WTC11 (cell line): ENCODE measurements at regions not wholly inside any gene's neighbourhood (a gene's known extent, or its start where the extent isn't known, plus 50 kb on each side); places are given as distances from the start of the nearest gene placed in this dataset.

Experiments
- ATF2 ChIP-seq: sonication (generic); formaldehyde crosslinking; IDR thresholded peaks from 2 replicates; pipeline ENCODE4 v1.8.1; 2022; ENCODE audit warnings: low read depth, missing genetic modification reagents, borderline replicate concordance
- CBFB ChIP-seq: sonication (generic); formaldehyde crosslinking; IDR thresholded peaks from 2 replicates; pipeline ENCODE4 v1.8.1; 2022; ENCODE audit warnings: mild to moderate bottlenecking, low read depth, missing genetic modification reagents
- E2F1 ChIP-seq: sonication (generic); formaldehyde crosslinking; IDR thresholded peaks from 2 replicates; pipeline ENCODE4 v1.8.0; 2022; ENCODE audit warnings: mild to moderate bottlenecking, missing genetic modification reagents
- EMX1 ChIP-seq: fragments of 250-450 bp; sonication (Bioruptor Pico); IDR thresholded peaks from 2 replicates; pipeline ENCODE4 v1.8.0; 2021; ENCODE audit warnings: mild to moderate bottlenecking
- ETV6 ChIP-seq: sonication (generic); formaldehyde crosslinking; IDR thresholded peaks from 2 replicates; pipeline ENCODE4 v1.8.1; 2022; ENCODE audit warnings: mild to moderate bottlenecking, missing genetic modification reagents
- FOXJ3 ChIP-seq: sonication (generic); formaldehyde crosslinking; IDR thresholded peaks from 2 replicates; pipeline ENCODE4 v1.9.0; 2021; ENCODE audit warnings: missing genetic modification reagents, mild to moderate bottlenecking, borderline replicate concordance
- GABPB1 ChIP-seq: sonication (generic); formaldehyde crosslinking; IDR thresholded peaks from 2 replicates; pipeline ENCODE4 v1.8.1; 2023; ENCODE audit warnings: mild to moderate bottlenecking, missing genetic modification reagents
- GTF2I ChIP-seq: fragments of 250-450 bp; sonication (Bioruptor Pico); conservative IDR thresholded peaks from 2 replicates; pipeline ENCODE4 v1.4.0; 2021; ENCODE audit warnings: mild to moderate bottlenecking
- HMGXB4 ChIP-seq: sonication (generic); formaldehyde crosslinking; IDR thresholded peaks from 2 replicates; pipeline ENCODE4 v1.8.1; 2023; ENCODE audit warnings: mild to moderate bottlenecking, moderate library complexity, missing genetic modification reagents
- KAT7 ChIP-seq: sonication (generic); formaldehyde crosslinking; IDR thresholded peaks from 2 replicates; pipeline ENCODE4 v1.8.1; 2023; ENCODE audit warnings: missing genetic modification reagents, mild to moderate bottlenecking, borderline replicate concordance
- MAX ChIP-seq: sonication (generic); formaldehyde crosslinking; IDR thresholded peaks from 2 replicates; pipeline ENCODE4 v1.8.0; 2022; ENCODE audit warnings: mild to moderate bottlenecking, missing genetic modification reagents
- NFYB ChIP-seq: sonication (generic); formaldehyde crosslinking; conservative IDR thresholded peaks from 2 replicates; pipeline ENCODE4 v1.8.0; 2022; ENCODE audit warnings: low read depth, missing genetic modification reagents
- NR1H2 ChIP-seq: sonication (generic); formaldehyde crosslinking; IDR thresholded peaks from 2 replicates; pipeline ENCODE4 v1.9.0; 2021; ENCODE audit warnings: mild to moderate bottlenecking, moderate library complexity, missing genetic modification reagents
- PRRX2 ChIP-seq: fragments of 250-450 bp; sonication (Bioruptor Pico); IDR thresholded peaks from 2 replicates; pipeline ENCODE4 v1.8.0; 2021; ENCODE audit warnings: mild to moderate bottlenecking
- RELA ChIP-seq: sonication (generic); formaldehyde crosslinking; IDR thresholded peaks from 2 replicates; pipeline ENCODE4 v1.8.1; 2022; ENCODE audit warnings: missing genetic modification reagents, mild to moderate bottlenecking, borderline replicate concordance
- ZNF263 ChIP-seq: sonication (generic); formaldehyde crosslinking; IDR thresholded peaks from 2 replicates; pipeline ENCODE4 v1.8.1; 2022; ENCODE audit warnings: low read depth, mild to moderate bottlenecking, moderate library complexity, missing genetic modification reagents
- TF ChIP-seq, protein P1 (sequence below): fragments of 250-450 bp; sonication (Bioruptor Pico); IDR thresholded peaks from 2 replicates; pipeline ENCODE4 v1.9.0; 2021; ENCODE audit warnings: mild to moderate bottlenecking
- TF ChIP-seq, protein P2 (sequence below): sonication (generic); formaldehyde crosslinking; IDR thresholded peaks from 2 replicates; pipeline ENCODE4 v1.8.0; 2023; ENCODE audit warnings: mild to moderate bottlenecking, missing genetic modification reagents
- TF ChIP-seq, protein P3 (sequence below): sonication (generic); formaldehyde crosslinking; IDR thresholded peaks from 2 replicates; pipeline ENCODE4 v1.8.1; 2023; ENCODE audit warnings: mild to moderate bottlenecking, missing genetic modification reagents, borderline replicate concordance
- TF ChIP-seq, protein P4 (sequence below): sonication (generic); formaldehyde crosslinking; IDR thresholded peaks from 2 replicates; pipeline ENCODE4 v1.8.1; 2023; ENCODE audit warnings: mild to moderate bottlenecking, missing genetic modification reagents
- TF ChIP-seq, protein P5 (sequence below): sonication (generic); formaldehyde crosslinking; conservative IDR thresholded peaks from 2 replicates; pipeline ENCODE4 v1.8.1; 2022; ENCODE audit warnings: mild to moderate bottlenecking, missing genetic modification reagents

GRCh38 chr2:67340133-67341011, 56.8 kb upstream of the ETAA1 start (continued):
- no peak for TF ChIP-seq E2F1 (CRISPR knock-in tag)
- no peak for TF ChIP-seq ATF2
- TF ChIP-seq, protein P1, sequence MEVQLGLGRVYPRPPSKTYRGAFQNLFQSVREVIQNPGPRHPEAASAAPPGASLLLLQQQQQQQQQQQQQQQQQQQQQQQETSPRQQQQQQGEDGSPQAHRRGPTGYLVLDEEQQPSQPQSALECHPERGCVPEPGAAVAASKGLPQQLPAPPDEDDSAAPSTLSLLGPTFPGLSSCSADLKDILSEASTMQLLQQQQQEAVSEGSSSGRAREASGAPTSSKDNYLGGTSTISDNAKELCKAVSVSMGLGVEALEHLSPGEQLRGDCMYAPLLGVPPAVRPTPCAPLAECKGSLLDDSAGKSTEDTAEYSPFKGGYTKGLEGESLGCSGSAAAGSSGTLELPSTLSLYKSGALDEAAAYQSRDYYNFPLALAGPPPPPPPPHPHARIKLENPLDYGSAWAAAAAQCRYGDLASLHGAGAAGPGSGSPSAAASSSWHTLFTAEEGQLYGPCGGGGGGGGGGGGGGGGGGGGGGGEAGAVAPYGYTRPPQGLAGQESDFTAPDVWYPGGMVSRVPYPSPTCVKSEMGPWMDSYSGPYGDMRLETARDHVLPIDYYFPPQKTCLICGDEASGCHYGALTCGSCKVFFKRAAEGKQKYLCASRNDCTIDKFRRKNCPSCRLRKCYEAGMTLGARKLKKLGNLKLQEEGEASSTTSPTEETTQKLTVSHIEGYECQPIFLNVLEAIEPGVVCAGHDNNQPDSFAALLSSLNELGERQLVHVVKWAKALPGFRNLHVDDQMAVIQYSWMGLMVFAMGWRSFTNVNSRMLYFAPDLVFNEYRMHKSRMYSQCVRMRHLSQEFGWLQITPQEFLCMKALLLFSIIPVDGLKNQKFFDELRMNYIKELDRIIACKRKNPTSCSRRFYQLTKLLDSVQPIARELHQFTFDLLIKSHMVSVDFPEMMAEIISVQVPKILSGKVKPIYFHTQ = peak; percentile 99
- TF ChIP-seq CBFB = no peak
- TF ChIP-seq, protein P2, sequence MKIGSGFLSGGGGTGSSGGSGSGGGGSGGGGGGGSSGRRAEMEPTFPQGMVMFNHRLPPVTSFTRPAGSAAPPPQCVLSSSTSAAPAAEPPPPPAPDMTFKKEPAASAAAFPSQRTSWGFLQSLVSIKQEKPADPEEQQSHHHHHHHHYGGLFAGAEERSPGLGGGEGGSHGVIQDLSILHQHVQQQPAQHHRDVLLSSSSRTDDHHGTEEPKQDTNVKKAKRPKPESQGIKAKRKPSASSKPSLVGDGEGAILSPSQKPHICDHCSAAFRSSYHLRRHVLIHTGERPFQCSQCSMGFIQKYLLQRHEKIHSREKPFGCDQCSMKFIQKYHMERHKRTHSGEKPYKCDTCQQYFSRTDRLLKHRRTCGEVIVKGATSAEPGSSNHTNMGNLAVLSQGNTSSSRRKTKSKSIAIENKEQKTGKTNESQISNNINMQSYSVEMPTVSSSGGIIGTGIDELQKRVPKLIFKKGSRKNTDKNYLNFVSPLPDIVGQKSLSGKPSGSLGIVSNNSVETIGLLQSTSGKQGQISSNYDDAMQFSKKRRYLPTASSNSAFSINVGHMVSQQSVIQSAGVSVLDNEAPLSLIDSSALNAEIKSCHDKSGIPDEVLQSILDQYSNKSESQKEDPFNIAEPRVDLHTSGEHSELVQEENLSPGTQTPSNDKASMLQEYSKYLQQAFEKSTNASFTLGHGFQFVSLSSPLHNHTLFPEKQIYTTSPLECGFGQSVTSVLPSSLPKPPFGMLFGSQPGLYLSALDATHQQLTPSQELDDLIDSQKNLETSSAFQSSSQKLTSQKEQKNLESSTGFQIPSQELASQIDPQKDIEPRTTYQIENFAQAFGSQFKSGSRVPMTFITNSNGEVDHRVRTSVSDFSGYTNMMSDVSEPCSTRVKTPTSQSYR (CRISPR knock-in tag) = no peak
- TF ChIP-seq ETV6 = no peak; the same call in 1 of the 2 replicates
- no peak; the same call in 1 of the 2 replicates for TF ChIP-seq ZNF263 (CRISPR knock-in tag)
- no peak for TF ChIP-seq GTF2I (CRISPR knock-in tag)
- TF ChIP-seq KAT7 (CRISPR knock-in tag) = no peak
- no peak for TF ChIP-seq RELA
- TF ChIP-seq PRRX2 = peak; percentile 99
- peak; percentile 4; the same call in 1 of the 2 replicates for TF ChIP-seq NFYB
- no peak for TF ChIP-seq MAX
- peak; percentile 99 for TF ChIP-seq EMX1 (CRISPR knock-in tag)
- TF ChIP-seq, protein P3, sequence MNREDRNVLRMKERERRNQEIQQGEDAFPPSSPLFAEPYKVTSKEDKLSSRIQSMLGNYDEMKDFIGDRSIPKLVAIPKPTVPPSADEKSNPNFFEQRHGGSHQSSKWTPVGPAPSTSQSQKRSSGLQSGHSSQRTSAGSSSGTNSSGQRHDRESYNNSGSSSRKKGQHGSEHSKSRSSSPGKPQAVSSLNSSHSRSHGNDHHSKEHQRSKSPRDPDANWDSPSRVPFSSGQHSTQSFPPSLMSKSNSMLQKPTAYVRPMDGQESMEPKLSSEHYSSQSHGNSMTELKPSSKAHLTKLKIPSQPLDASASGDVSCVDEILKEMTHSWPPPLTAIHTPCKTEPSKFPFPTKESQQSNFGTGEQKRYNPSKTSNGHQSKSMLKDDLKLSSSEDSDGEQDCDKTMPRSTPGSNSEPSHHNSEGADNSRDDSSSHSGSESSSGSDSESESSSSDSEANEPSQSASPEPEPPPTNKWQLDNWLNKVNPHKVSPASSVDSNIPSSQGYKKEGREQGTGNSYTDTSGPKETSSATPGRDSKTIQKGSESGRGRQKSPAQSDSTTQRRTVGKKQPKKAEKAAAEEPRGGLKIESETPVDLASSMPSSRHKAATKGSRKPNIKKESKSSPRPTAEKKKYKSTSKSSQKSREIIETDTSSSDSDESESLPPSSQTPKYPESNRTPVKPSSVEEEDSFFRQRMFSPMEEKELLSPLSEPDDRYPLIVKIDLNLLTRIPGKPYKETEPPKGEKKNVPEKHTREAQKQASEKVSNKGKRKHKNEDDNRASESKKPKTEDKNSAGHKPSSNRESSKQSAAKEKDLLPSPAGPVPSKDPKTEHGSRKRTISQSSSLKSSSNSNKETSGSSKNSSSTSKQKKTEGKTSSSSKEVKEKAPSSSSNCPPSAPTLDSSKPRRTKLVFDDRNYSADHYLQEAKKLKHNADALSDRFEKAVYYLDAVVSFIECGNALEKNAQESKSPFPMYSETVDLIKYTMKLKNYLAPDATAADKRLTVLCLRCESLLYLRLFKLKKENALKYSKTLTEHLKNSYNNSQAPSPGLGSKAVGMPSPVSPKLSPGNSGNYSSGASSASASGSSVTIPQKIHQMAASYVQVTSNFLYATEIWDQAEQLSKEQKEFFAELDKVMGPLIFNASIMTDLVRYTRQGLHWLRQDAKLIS (CRISPR knock-in tag) = no peak; the same call in none of the 2 replicates
- 0 out of 2 replicates have a peak, but pooled peaks have one; percentile 11 for TF ChIP-seq FOXJ3 (CRISPR knock-in tag)
- no peak for TF ChIP-seq HMGXB4 (CRISPR knock-in tag)
- TF ChIP-seq GABPB1 (CRISPR knock-in tag) = no peak
- TF ChIP-seq, protein P4, sequence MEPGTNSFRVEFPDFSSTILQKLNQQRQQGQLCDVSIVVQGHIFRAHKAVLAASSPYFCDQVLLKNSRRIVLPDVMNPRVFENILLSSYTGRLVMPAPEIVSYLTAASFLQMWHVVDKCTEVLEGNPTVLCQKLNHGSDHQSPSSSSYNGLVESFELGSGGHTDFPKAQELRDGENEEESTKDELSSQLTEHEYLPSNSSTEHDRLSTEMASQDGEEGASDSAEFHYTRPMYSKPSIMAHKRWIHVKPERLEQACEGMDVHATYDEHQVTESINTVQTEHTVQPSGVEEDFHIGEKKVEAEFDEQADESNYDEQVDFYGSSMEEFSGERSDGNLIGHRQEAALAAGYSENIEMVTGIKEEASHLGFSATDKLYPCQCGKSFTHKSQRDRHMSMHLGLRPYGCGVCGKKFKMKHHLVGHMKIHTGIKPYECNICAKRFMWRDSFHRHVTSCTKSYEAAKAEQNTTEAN = 0 out of 2 replicates have a peak, but pooled peaks have one; percentile 18
- TF ChIP-seq NR1H2 = no peak
- TF ChIP-seq, protein P5, sequence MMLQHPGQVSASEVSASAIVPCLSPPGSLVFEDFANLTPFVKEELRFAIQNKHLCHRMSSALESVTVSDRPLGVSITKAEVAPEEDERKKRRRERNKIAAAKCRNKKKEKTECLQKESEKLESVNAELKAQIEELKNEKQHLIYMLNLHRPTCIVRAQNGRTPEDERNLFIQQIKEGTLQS = no peak
